NCI-H2107 treated with DMSO at 0.1 percent for 48 hours (cell line): ENCODE measurements at regions not wholly inside any gene's neighbourhood (a gene's known extent, or its start where the extent isn't known, plus 50 kb on each side); places are given as distances from the start of the nearest gene placed in this dataset.

Source experiments
- DNase-seq: peaks from one replicate; lab custom pipeline; 2025; ENCODE audit not compliant: unreplicated experiment; lab: John Stamatoyannopoulos, UW

DNA sequence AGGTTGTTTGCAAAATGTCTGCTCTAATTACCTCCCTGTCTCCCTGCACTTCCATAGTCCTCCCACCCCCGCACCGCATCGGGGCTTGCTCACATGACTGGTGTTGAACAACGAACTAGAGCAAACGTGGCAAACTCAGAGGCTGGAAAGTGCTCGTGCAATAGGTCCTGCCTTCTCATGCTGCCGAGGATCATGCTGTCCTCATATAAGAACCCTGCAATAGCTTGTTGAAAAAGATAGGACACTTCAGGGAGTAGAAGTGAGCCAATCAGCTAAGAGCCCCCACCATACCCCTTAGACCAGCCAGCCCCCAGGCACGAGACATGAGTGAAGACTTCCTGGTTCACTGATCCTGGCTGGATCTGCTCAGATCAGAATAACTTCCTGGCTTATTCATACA, 219.2 kb downstream of the C6orf118 start:
- no peak for DNase-seq

DNA sequence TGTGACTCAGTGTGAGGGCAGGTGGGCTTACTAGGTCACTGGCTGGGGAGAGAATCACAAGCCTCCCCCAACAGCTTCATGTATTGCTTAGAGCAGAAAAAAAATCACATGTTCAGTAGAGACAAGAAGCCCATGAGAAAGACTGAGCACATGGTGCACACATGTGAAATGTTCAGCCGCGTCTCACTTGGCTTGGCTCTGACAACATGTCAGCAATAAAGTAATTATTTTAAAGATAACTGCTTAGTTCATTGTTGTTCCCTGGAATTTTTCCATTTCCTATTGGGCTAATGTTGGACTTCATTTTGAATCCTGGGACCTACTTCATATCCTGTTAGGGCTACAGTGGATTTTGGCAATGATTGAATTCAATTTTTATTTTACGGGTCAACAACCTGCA, 222.6 kb downstream of the C6orf118 start:
- DNase-seq: no peak

DNA sequence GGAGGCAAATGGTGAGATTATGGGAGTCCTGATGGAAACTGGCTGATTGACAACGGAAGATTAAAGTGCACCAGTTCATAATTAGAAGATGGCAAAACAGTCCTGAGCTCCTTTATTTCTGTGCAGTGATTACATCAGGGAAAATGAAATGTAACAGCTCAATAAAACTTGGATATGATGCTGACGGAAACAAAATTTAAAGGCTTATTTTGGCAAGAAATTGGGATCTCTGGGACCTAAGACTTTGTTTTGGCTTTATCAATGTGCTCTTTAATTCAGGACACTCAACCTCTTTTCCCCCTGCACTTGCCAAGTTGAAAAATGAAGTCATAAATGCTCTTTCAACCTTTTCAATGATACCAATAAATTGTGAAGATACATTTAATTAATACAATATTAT, 226.8 kb downstream of the C6orf118 start:
- DNase-seq: no peak

DNA sequence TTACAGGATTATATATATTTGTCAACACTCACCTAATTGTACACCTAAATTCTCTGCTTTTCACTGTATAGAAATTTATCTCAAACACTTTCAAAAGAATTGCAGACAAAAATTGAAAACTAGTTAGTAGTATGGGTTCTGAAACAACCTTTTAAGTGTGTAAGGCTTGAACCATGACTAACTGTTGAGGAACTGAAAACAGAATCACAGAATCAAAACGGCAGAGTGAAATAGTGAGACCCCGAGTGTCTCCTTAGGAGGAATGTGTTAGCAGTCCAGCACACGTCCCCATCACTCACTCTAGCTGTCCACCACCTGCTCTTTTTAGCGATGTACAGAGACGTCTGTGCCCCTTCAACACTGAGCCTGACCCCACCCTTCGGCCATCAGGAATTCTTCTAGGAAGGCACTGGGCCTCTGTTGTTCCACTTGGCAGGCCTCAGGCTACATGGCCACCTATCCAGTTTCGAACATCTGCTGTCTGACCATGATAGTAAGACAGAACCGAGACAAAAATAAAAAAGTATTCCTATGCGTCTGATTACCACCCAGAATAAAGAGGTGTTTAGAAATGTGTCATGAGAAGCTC, 227.4 kb downstream of the C6orf118 start:
- no peak for DNase-seq

DNA sequence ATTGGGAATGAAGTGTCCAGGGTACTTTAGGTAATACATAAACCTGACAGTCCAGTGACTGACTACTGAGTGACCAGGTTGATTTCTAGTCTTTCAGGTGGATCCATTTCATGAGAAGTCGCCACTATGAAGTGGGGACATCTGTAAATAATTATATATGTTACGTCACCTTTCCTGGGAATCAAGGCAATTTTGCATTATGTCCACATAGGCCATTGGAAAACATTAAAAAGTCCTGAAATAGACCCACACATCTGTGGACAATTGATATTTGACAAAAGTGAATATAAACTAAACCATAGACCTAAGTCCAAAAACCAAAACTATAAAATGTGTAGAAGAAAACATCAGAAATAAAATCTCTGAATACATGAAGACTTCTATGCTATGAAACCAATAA, 231.5 kb downstream of the C6orf118 start:
- no peak for DNase-seq

DNA sequence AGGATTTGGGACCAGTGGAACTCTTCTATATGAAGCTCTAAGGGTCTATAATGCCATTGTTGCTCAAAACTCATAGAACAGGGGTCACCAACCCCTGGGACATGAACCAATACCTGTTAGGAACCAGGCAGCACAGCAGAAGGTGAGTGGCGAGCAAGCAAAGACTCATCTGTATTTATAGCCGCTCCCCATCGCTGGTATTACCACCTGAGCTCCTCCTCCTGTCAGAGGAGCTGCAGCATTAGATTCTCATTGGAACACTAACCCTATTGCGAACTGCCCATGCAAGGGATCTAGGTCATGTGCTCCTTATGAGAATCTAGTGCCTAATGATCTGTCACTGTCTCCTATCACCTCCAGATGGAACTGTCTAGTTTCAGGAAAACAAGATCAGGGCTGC, 237.5 kb downstream of the C6orf118 start:
- DNase-seq: no peak

DNA sequence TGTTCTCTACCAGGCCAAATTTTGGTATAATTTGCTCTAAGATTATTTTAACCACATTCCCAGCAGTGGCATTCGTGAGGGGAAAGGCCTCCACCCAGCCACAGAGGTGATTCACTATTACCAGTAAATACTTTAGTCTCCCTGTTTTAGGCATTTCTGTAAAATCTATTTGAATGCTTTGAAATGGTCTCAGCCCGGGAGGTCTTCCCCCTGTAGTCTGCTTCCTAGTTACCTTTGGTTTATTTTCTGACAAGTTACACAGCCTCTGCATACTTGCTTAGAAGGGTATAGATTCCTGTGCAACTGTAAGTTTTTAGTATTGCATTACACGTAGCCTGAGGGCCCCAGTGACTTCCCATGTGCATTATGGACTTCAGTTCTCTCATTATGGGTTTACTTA, 248.7 kb downstream of the C6orf118 start:
- no peak for DNase-seq

DNA sequence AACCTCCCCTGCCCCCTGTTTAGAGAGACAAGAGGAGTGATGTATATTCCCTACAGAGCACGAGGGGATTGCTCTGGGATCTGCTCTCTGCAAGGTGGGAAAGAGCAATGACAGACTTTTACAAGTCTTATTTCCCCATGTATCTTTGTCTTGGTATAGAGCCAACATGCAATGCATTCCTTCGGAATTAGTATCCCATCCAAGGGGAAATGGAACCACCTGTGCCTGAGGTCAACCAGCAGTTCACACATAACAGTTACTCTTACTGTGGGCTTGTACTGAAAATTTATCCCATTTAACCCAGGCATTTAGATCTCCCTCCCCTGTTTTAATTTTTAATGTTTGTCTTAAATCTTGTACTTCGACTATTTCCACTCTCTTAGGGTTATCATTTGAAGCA, 250.4 kb downstream of the C6orf118 start:
- DNase-seq: no peak

DNA sequence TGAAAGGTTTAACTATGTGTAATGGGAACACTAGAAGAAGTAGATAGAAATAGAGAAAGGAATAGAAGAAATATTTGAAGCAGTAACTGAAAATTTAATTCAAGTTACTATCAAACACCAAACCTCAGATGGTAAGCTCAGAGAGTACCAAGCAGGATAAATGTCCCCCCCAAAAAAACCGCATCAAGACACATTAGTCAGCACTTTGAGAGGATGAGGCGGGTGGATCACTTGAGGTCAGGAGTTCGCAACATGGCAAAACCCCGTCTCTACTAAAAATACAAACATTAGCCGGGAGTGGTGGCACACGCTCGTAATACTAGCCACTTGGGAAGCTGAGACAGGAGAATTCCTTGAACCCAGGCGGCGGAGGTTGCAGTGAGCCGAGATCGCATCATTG, 253.1 kb downstream of the C6orf118 start:
- DNase-seq: no peak

DNA sequence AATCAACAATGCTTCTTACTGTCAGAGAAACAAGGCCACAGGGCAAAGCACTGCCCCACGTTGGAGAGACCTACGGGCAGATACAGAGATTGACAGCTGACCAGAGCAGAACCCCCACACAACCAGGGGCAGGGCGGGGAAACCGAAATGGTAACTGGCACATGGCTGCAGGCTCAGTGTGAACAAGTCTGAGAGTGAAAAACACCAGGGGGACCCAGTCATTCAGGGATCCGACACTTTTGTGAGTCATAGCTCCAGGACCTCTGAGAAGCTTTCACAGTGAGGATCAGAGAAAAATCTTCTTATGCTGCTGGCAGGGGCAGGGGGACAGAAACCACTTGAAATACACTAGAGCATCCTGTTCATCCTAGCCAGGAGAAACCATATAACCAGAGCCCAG, 254.2 kb downstream of the C6orf118 start:
- no peak for DNase-seq

DNA sequence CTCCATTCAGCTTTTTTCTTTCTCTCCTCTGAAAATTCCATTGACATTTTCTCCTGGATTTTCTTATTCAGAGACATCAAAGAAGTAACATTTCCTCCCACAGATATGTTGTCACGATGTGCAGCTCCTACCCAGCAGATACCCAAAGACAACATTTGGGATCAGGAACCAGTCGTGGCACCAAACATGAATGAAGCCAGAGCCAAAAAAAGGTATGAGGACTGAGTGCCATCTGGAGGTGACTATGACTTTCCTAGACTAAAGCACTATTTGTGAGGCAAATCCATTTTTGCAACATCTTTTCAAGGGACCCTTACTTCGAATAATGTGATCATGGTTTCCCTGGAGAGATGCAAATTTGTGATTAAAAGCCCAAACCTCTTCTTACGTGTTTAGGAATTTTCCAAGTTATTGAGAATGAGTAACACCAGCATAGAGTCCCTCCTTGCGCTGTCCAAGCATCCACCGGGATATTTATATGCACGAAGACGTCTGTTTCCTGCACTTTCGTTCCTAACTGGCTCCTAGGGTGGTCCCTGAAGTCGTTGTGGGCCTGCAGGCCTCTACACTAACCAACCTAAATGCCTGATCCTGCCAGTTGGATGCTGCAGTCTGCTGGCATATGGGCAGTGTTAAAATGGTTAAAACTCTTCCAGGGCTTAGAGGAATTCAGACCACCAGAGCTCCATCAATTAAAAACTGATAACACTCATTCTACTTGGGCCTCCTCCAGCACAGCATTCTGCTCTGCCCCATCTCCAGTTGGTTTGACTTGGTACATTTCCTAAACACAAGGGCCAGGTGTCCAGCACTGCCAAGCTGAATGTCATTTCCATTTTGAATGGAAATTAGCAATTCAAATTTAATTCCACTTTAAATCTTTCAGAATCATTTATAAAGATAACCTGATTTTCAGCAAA, 256.6 kb downstream of the C6orf118 start:
- DNase-seq: no peak

DNA sequence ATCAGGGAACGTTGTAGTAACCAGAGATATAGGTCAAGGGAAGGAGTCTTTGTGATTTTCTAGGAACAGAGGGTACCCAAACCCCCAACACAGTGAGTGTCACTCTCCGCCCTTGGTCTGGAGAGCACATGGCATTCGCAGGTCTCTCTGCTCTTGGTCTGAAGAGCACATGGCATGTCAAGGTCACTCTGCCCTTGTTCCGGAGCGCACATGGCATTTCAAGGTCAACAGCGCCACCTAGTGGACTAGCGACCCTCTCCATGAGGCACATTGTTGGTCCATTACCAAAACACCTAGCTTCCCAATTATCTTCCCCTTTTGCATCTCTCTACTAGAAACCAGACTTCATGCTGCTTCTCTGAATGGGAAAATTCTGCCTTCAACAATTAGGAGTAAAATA, 260.0 kb downstream of the C6orf118 start:
- DNase-seq: no peak

DNA sequence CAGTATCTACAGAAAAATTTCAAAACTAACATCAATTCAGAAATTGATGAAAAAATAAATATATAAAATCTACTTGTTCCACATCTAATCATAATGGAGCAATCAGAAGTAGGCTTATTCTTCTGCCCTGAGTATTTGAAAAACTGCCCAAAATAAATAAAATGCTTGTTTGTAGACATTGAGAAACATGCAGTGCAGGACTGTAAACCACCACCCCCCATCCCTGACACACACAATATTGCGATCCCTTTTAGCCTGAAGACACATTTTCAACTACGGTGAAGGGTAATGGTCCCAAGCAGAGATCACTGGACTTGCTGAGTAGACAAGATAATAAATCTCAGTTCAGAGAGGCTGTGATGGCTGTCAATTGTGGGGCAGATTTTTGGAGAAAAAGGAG, 261.5 kb downstream of the C6orf118 start:
- no peak for DNase-seq

DNA sequence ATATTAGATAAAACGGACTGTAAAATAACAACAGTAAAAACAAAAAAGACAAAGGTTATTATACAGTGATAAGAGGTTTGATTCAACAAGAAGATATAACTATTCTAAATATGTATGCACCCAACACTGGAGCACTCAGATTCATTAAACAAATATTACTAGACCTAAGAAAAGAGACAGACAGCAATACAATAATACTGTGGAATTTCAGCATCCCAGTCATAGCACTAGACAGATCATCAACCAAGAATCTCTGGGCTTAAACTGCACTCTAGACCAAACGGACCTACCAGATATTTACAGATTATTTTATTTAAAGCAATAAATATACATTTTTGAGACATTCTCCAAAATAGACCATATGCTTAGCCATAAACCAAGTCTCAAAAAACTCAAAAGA, 263.8 kb downstream of the C6orf118 start:
- DNase-seq: no peak

DNA sequence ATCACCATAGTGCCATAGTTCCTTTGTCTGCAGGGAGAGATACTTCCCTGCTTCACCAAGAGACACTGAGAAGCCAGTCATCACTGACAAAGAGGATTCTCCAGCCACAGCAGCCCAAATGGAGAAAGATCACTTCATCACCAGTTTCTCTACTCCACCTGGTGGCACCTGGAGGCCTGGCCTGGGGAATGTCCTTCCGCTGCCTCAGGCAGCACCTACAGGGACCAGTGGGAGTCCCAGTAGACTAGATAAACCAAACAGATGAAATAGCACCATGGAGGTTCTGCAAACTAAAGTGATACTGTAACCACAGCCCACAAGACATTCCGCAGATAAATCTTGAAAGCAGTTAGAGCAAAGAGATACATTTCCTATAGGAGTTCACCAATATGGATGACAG, 266.5 kb downstream of the C6orf118 start:
- DNase-seq: no peak

DNA sequence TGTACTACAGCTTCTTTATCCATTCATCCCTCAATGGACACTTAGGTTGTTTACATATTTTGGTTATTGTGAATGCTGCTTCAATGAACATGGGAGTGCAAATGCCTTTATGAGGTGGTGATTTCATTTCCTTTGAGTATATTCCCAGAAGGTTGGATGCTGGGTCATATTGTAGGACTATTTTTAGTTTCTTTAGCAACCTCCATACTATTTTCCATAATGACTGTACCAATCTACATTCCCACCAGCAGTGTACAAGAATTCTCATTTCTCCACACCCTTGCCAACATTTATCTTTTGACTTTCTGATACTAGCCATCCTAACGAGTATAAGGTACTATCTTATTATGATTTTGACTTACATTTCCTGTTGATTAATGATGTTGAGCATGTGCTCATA, 269.0 kb downstream of the C6orf118 start:
- DNase-seq: no peak

DNA sequence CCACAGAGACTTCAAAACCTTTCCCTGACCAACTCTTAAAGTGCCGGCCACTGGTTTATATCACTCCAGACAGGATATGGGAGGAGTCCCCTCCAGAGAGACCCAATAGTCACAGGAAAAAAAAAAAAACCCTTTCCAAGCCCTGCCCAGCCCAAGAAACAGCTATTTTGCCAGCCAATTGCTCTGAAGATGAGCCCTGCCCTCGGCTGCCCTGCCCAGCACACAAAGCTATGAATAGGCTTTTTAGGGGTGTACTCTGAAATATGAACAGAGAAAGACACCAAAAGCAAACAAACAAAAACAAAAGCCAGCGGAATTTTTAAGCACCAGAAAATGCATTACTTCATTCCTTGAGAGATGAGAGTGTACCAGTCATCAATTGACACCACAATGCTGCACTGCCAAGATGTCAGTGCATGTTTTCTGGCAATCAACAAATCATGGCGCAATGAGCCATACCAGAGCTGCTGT, 275.1 kb downstream of the C6orf118 start:
- no peak for DNase-seq

DNA sequence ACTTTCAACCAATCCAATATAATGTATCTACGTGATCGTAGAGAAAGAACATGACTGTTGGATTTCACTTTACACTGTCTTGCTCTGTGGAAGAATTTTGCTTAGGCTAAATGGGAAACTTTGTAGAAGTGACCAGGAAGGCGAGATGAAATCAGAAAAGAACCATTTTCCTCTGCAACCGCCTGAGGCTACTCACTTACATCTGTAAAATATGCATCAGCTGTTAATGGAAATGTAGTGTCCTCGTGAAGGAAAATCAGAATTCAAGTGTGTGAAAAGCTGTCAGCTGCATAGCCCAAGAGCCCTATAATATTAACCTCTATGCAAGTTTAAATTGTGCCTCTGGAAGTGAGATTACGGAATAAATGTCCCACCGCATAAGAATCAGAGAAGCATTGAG, 277.9 kb downstream of the C6orf118 start:
- no peak for DNase-seq

DNA sequence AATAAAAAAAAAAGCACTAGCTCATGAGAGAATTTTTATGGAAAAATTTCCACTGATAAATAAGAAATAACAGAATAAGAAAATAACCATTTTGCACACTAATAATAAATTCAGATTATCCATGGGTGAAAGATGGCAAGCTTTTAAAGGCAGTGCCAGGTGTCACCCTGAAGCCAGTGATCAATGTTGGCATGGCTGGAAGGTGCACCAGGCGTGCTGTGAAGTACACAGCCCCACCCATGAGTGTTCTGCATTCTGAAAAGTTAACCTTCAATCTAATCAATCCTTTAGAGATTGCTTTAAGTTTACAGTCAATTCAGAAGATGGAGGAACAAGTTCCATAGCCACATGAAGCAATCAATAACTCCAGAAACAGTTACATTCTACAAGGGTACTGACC, 284.4 kb downstream of the C6orf118 start:
- no peak for DNase-seq

DNA sequence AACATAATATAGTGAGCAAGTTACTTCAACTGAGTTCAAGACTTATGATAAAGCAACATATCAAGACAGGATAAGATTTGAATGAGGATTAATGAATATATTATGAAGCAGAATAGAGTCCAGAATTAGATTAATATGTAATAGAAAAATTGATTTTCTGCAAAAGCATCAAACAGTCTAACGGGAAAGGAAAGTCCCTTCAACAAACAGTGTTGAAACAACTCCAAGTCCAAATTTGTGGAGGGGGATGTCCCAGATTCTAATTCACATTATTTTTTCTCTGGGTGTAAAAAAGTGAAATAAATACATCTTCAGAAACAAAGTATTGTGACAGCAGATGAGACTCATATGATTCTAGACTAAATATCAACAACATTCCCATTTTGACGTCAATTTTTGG, 289.7 kb downstream of the C6orf118 start:
- no peak for DNase-seq

DNA sequence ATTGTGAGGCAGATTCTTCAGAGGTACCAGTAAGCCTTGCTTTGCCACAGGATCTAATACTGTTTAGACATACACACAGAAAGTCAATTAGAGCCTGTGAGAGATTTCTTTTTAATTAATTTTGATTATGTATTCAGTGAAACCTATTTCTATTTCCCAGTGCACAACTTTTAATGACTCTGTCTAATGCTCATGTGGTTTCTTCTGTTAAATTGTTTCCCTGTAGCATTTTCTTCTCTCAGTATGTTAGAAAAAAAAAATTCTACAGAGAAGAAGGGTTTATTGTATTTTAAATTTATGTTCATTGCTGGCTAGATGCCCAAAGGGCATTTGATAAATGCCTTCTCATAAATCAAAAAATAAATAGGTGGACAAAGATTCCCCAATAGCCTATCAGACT, 293.7 kb downstream of the C6orf118 start:
- no peak for DNase-seq

DNA sequence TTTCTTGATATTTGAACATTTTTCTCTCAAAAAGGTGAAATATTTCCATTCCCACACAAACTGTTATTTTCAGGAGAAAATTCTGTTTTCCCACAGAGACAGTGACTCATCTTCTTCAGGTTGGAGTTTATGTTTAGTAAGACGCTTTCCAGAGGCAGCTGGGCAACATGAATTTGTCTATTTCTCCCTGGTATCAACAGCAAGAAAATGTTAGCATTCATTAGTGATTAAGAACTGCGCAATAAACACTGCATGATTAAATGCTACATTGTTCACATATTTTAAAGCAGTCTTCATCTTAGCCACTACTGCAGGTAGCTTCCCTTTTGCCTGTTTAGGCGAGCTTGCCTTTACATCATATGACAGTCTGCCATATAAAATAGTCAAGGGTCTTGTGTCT, 295.7 kb downstream of the C6orf118 start:
- no peak for DNase-seq

DNA sequence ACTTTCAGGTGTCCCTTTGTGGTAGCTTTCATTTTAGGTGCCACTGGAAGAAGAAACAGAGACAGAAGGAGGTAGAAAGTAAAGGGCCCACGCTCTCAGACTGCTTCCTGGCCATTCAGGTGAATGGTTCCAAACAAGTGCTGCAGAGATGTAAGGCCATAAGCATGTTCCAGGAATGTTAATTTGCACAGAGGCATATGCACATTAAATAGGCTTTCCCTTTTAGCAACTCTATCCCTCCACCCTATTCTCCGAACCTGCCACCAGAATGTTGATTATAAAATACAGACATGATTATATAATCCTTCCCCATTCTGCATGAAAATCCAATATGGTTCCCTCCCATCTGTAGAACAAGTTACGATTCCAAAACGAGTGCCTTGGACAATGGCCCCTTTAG, 297.2 kb downstream of the C6orf118 start:
- no peak for DNase-seq
